ENCODE measurements at regions not wholly inside any gene's neighbourhood (a gene's known extent, or its start where the extent isn't known, plus 50 kb on each side); places are given as distances from the start of the nearest gene placed in this dataset.
A peak's percentile ranks its signal among the peaks of the same experiment; 100 is the strongest.

- Histone ChIP-seq H3K9me3 (no peaks in the 10 kb centered on the region), H3K27ac (no peak overlapping the region), H3K27me3 (no peaks in the 10 kb centered on the region), H3K4me3 (ENCODE audit: low read depth in 1 of 2, low read length in 1 of 2) (no peak overlapping the region), H3K4me1 (ENCODE audit: control insufficient read depth in 1 of 2, insufficient read depth in 1 of 2, low read depth in 1 of 2, low read length in 1 of 2) (peaks cover 14 to 16% of the 10 kb centered on the region in 2 experiments), H3K36me3 (no peaks in the 10 kb centered on the region)
- TF ChIP-seq CTCF (IDR thresholded peaks at IDR 0.05): peak; percentile 50
These were observed 1929.9 kb upstream of the SEL1L start for GRCh38 chr14:83463500-83464098.

- Histone ChIP-seq H3K27me3 (no peaks in the 10 kb centered on the region), H3K36me3 (no peaks in the 10 kb centered on the region), H3K4me3 (ENCODE audit: low read depth in 1 of 2, low read length in 1 of 2) (no peak overlapping the region), H3K9me3 (no peaks in the 10 kb centered on the region), H3K27ac (no peak overlapping the region), H3K4me1 (ENCODE audit: control insufficient read depth in 1 of 2, insufficient read depth in 1 of 2, low read depth in 1 of 2, low read length in 1 of 2) (peaks cover 16 to 18% of the 10 kb centered on the region in 2 experiments)
- no peak for TF ChIP-seq CTCF (IDR thresholded peaks at IDR 0.05)
These were observed 1934.2 kb upstream of the SEL1L start for GRCh38 chr14:83467811-83468210.

GRCh38 chr14:83470466-83470865 lies 1936.8 kb upstream of the SEL1L start:
- H3K27me3 ChIP-seq: no peaks in the 10 kb centered on the region
- peaks cover 16 to 18% of the 10 kb centered on the region in 2 experiments for H3K4me1 ChIP-seq (ENCODE audit: control insufficient read depth in 1 of 2, insufficient read depth in 1 of 2, low read depth in 1 of 2, low read length in 1 of 2)
- no peaks in the 10 kb centered on the region for H3K36me3 ChIP-seq
- TF ChIP-seq CTCF (IDR thresholded peaks at IDR 0.05): no peak
- no peaks in the 10 kb centered on the region for H3K9me3 ChIP-seq
- no peak overlapping the region for H3K27ac ChIP-seq
- no peak overlapping the region for H3K4me3 ChIP-seq (ENCODE audit: low read depth in 1 of 2, low read length in 1 of 2)

- no peaks in the 10 kb centered on the region for H3K27me3 ChIP-seq
- H3K9me3 ChIP-seq: no peaks in the 10 kb centered on the region
- H3K4me1 ChIP-seq (ENCODE audit: control insufficient read depth in 1 of 2, insufficient read depth in 1 of 2, low read depth in 1 of 2, low read length in 1 of 2): peaks cover 16 to 18% of the 10 kb centered on the region in 2 experiments
- no peak overlapping the region for H3K4me3 ChIP-seq (ENCODE audit: low read depth in 1 of 2, low read length in 1 of 2)
- H3K27ac ChIP-seq: no peak overlapping the region
- H3K36me3 ChIP-seq: no peaks in the 10 kb centered on the region
- no peak for TF ChIP-seq CTCF (IDR thresholded peaks at IDR 0.05)
These were observed 1937.5 kb upstream of the SEL1L start for GRCh38 chr14:83470959-83471695.

GRCh38 chr14:83473416-83474235 lies 1940.0 kb upstream of the SEL1L start:
- H3K4me1 ChIP-seq (ENCODE audit: control insufficient read depth in 1 of 2, insufficient read depth in 1 of 2, low read depth in 1 of 2, low read length in 1 of 2): peaks cover 0 to 4% of the 10 kb centered on the region in 2 experiments
- H3K4me3 ChIP-seq (ENCODE audit: low read depth in 1 of 2, low read length in 1 of 2): no peak overlapping the region
- H3K9me3 ChIP-seq: no peaks in the 10 kb centered on the region

More at GRCh38 chr14:83473416-83474235, 1940.0 kb upstream of the SEL1L start:
- Histone ChIP-seq H3K27ac (no peak overlapping the region), H3K27me3 (no peaks in the 10 kb centered on the region), H3K36me3 (no peaks in the 10 kb centered on the region)
- TF ChIP-seq CTCF (IDR thresholded peaks at IDR 0.05): no peak
